ENCODE measurements at regions not wholly inside any gene's neighbourhood (a gene's known extent, or its start where the extent isn't known, plus 50 kb on each side); places are given as distances from the start of the nearest gene placed in this dataset.

DNA sequence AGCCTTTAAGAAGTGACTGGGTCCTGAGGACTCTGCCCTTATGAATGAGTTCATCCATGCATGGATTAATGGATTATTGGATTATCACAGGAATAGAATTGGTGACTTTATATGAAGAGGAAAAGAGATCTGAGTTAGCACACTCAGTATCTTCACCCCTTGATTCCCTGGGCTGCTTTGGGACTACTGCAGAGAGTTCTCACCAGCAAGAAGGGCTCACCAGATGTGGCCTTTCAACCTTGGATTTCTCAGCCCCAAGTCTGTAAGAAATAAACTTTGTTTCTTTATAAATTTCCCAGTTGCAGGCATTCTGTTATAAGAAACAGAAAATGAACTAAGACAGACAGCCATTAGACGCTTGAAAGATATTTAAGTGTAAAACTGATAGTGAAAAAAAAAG, 509.2 kb downstream of the FLRT2 start:
- Mint-ChIP-seq H3K36me3 (no peaks in the 10 kb centered on the region), H3K9me3 (peaks cover 2% of the 10 kb centered on the region), H3K4me3 (no peak overlapping the region), H3K27ac (no peak overlapping the region), H3K27me3 (no peaks in the 10 kb centered on the region), H3K4me1 (no peaks in the 10 kb centered on the region)
- no peak for ATAC-seq

DNA sequence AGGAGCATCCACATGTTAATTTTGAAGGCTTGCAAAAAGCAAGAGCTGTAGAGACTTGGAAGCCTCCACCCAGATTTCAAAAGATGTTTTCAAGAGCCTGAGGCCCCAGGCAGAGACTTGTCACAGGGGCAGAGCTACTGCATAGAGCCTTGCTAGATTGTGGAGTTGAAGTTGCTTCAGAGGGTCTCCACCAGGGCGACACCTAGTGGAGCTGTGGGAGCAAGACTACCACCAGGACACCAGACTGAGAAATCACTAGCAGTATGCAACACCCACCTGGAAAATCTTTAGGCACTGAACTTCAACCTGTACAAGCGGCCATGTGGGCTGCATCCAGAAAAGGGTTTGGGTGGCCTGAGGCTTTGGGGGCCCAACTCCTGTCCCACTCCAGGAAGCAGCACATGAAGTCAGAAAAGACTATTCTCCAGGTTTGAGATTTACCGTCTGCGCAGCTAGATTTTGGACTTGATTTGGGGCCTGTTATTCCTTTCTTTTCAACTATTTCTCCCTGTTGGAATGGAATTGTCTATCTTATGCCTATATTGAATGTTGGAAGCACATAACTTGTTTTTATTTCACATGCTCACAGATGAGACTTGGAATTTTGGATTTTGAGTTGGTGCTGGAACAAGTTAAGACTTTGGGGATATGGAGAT, 508.6 kb downstream of the FLRT2 start:
- Mint-ChIP-seq H3K27me3 (no peaks in the 10 kb centered on the region), H3K9me3 (peaks cover 2% of the 10 kb centered on the region), H3K27ac (no peak overlapping the region), H3K4me3 (no peak overlapping the region), H3K4me1 (no peaks in the 10 kb centered on the region), H3K36me3 (no peaks in the 10 kb centered on the region)
- ATAC-seq = peak; percentile 64

DNA sequence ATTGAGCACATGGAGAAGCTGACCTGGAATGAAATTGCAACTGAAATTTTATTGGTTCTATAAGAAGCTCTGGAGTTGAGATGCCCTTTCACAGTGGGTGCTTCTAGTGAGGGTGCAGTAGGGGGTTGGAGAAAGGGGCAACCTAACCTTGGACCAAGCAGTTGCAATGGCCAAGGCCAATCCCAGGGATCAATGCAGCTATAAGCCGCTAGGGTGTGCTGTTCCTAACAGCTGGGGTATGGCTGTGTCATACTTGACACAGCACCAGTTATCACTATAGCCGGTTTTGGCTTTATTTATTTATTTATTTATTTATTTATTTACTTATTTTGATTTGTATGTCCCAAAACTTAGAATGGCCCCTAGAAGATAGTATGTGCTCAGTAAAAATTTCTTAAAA, 505.9 kb downstream of the FLRT2 start:
- H3K27ac Mint-ChIP-seq = no peak overlapping the region
- ATAC-seq = no peak
- H3K36me3 Mint-ChIP-seq = no peaks in the 10 kb centered on the region
- no peaks in the 10 kb centered on the region for H3K9me3 Mint-ChIP-seq
- H3K4me1 Mint-ChIP-seq = no peaks in the 10 kb centered on the region
- H3K27me3 Mint-ChIP-seq = no peaks in the 10 kb centered on the region
- H3K4me3 Mint-ChIP-seq = no peak overlapping the region

DNA sequence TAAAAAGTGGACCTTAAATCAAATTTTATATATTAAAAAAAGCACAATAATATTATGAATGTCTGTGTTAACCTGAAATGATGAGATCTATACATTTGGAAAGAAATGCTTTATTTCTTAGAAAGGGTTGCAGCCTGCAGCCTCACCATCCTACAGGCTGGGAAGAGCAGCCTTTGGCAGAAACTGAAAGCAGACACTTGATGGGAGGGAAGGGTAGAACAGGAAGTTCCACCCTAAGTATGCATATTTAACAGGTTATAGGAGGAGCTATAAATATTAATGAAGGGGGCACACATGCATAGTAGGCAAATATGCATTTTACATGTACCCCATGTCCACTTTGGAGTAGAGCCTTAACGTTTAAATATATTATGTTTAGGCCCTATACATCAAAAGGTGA, 498.0 kb downstream of the FLRT2 start:
- Mint-ChIP-seq H3K27me3 (no peaks in the 10 kb centered on the region), H3K27ac (no peak overlapping the region), H3K9me3 (peaks cover 10% of the 10 kb centered on the region), H3K36me3 (no peaks in the 10 kb centered on the region), H3K4me1 (peaks cover 6% of the 10 kb centered on the region), H3K4me3 (no peak overlapping the region)
- no peak for ATAC-seq

DNA sequence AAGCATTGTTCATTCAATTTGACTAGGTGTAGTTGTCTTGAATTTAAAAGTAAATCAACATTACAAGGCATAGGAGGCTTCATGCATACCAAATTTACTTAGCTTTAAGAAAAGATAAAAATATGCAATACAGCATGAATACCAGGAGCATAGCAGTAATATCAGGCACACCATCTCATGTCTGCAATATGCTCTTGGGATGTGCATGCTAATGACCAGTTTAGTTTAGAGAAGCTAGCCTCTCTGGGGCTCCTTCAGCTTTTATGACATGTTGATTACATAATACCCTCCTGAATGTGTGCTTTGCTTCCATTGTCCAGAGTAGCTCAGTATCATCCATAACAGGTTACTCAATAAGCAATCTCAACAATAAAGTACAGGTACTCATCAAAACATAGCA, 497.2 kb downstream of the FLRT2 start:
- H3K27ac Mint-ChIP-seq = no peak overlapping the region
- no peak for ATAC-seq
- H3K9me3 Mint-ChIP-seq = peaks cover 10% of the 10 kb centered on the region
- H3K4me1 Mint-ChIP-seq = peaks cover 6% of the 10 kb centered on the region
- H3K27me3 Mint-ChIP-seq = no peaks in the 10 kb centered on the region
- no peaks in the 10 kb centered on the region for H3K36me3 Mint-ChIP-seq
- no peak overlapping the region for H3K4me3 Mint-ChIP-seq

DNA sequence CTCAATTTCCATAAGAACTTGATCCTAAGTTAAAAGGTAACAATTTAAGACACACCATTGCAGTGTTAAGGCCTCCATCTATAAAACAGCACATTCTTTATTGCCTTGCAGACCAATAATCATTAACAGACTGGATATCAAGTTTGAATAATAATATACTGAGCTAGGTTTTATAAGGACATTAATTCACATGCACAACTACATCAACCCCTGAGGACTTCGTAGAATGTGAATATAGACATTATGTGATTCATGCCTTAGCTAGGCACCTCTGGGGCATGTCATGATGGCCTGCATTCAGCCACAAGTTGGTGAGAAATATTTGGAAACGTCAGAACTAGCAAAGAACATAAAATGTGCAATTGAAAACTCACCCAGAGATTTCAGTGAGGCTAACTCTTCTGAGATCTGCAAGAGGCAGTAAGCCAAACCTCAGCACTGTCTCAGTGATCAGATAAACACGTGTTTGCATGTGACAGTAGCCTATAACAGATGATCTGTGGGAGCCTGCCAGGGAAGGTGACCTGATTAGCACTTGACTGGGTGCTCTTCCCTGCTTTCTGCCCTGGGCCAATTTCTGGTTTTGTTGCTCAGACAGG, 492.2 kb downstream of the FLRT2 start:
- no peak for ATAC-seq
- peaks cover 4% of the 10 kb centered on the region for H3K9me3 Mint-ChIP-seq
- no peaks in the 10 kb centered on the region for H3K36me3 Mint-ChIP-seq
- no peaks in the 10 kb centered on the region for H3K27me3 Mint-ChIP-seq
- no peak overlapping the region for H3K4me3 Mint-ChIP-seq
- H3K4me1 Mint-ChIP-seq = no peaks in the 10 kb centered on the region
- H3K27ac Mint-ChIP-seq = no peak overlapping the region

DNA sequence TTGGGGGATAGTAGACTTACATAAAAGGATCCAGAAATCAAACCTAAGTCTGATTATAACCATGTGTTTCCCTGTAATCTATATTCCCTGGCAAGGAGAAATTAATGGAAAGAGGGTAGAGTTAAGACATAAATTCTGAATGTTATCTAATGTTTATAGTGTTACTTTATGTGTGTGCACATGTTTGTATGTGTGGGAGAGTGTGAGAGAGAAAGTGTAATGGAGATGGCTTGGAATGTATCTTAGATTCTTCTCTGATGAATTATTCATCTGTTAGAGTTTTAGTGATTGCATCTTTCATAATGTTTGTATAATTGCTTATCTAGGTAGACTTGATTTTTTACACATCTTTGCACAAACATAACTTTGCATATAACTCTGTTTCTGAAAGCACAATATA, 490.9 kb downstream of the FLRT2 start:
- no peak overlapping the region for H3K4me3 Mint-ChIP-seq
- no peak overlapping the region for H3K27ac Mint-ChIP-seq
- no peaks in the 10 kb centered on the region for H3K36me3 Mint-ChIP-seq
- H3K4me1 Mint-ChIP-seq = no peaks in the 10 kb centered on the region
- H3K9me3 Mint-ChIP-seq = peaks cover 4% of the 10 kb centered on the region
- H3K27me3 Mint-ChIP-seq = no peaks in the 10 kb centered on the region
- no peak for ATAC-seq

DNA sequence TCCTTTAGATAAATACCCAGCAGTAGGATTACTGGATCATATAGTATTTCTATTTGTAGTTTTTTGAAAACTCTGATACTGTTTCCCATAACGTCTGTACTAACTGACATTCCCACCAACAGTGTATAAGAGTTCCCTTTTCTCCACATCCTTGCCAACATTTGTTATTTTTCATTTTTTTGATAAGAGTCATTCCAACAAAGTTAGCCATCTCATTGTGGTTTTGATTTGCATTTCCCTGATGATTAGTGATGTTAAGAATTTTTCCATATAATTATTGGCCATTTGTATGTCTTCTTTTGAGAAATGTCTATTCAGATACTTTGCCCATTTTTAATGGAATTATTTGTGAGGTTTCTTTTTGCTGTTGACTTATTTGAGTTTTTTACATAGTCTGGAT, 486.0 kb downstream of the FLRT2 start:
- Mint-ChIP-seq H3K27me3 (no peaks in the 10 kb centered on the region), H3K9me3 (no peaks in the 10 kb centered on the region), H3K4me3 (no peak overlapping the region), H3K27ac (no peak overlapping the region), H3K4me1 (no peaks in the 10 kb centered on the region), H3K36me3 (no peaks in the 10 kb centered on the region)
- ATAC-seq = no peak

DNA sequence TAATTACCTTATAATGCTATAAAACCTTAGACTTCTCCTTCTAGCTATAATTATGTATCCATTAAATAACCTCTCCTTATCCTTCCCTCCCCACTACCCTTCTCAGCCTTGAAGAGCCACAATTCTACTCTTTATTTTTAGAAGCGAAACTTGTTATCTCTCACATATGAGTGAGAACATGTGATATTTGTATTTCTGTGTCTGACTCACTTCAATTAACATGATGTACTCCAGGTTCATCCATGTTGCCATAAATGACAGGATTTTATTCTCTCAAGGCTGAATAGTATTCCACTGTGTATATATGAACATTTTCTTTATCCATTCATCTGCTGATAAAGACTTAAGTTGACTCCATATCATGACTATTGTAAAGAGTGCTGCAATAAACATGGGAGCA, 485.6 kb downstream of the FLRT2 start:
- no peaks in the 10 kb centered on the region for H3K9me3 Mint-ChIP-seq
- no peak overlapping the region for H3K4me3 Mint-ChIP-seq
- no peaks in the 10 kb centered on the region for H3K36me3 Mint-ChIP-seq
- no peak for ATAC-seq
- H3K4me1 Mint-ChIP-seq = no peaks in the 10 kb centered on the region
- no peaks in the 10 kb centered on the region for H3K27me3 Mint-ChIP-seq
- H3K27ac Mint-ChIP-seq = no peak overlapping the region

DNA sequence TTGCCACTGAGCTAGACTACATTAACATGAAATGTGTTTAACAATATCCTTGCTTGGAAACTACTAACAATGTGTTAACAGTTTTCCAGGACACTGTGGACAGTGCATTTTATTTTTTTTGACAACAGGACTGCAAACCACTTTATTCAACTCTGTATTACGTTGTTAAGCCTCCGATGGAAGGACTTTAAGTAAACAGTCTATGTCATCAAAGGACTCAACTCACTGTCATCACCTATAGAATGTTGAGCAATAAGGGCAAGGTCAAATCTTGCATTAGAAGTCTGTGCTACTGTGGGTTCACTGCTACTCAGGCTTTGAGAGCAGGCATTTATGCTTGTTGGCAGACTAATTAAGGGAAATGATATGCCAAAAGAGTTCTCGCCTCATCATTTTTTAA, 483.7 kb downstream of the FLRT2 start:
- H3K27ac Mint-ChIP-seq = no peak overlapping the region
- H3K27me3 Mint-ChIP-seq = no peaks in the 10 kb centered on the region
- H3K9me3 Mint-ChIP-seq = no peaks in the 10 kb centered on the region
- H3K4me3 Mint-ChIP-seq = no peak overlapping the region
- no peak for ATAC-seq
- no peaks in the 10 kb centered on the region for H3K4me1 Mint-ChIP-seq
- no peaks in the 10 kb centered on the region for H3K36me3 Mint-ChIP-seq

DNA sequence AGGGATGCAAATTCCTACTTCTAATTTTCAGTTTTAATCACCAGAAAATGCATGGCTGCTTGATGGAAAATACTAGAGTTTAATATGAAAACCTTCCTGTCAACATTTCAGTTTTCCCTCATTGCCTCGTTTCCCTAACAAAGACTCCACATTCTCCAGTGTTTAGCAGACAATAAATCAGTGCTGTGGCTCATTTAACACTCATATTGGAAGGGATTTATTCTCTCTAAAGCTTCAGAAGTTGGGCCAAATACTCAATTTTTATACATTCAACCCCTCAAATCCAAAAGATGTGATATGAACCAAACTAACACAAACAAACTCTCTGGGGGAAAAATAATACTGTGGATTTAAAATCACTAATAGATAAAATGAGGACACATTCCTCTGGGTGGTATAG, 482.5 kb downstream of the FLRT2 start:
- Mint-ChIP-seq H3K27ac (no peak overlapping the region), H3K4me1 (no peaks in the 10 kb centered on the region), H3K9me3 (no peaks in the 10 kb centered on the region), H3K36me3 (no peaks in the 10 kb centered on the region), H3K27me3 (no peaks in the 10 kb centered on the region), H3K4me3 (no peak overlapping the region)
- no peak for ATAC-seq

DNA sequence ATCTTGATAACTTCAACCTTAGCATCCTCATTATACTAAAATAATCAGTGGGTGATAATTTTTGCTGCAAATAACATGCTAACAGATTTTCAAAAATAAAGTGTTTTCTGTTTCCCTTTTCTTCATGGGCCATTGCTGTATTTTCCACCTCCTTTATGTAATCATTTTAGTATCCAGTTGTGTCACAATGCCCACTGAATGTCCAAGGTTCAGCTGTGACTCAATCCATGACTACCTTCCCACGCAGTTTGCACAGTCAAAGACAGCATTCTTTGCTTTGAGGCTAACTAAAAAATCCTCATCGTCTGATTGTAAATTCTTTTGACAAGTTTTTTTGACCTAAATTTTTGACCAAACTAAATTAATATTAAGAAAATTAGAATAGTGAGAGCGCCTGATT, 474.1 kb downstream of the FLRT2 start:
- Mint-ChIP-seq H3K27ac (no peak overlapping the region), H3K4me3 (no peak overlapping the region), H3K36me3 (peaks cover 6% of the 10 kb centered on the region), H3K4me1 (no peaks in the 10 kb centered on the region), H3K27me3 (no peaks in the 10 kb centered on the region), H3K9me3 (peaks cover 2% of the 10 kb centered on the region)
- ATAC-seq = no peak

DNA sequence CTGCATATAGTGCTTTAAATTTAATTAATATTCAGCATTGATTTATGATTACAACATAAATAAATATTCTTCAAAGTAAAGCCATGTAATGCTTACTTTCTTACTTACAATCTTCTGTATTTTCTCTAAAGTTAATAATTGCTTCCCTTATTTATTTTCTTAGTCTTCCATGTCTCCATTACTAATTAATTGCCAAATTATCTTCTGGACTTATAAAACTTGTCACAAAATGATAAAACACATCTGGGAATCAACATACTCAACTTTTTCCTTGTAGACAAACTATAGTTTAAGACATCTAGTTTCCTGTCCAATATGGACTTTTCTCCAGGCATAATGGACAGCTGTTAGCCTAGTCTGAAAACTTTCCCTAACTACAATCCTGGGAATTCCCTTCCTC, 466.6 kb downstream of the FLRT2 start:
- Mint-ChIP-seq H3K27ac (no peak overlapping the region), H3K36me3 (no peaks in the 10 kb centered on the region), H3K4me3 (no peak overlapping the region), H3K27me3 (no peaks in the 10 kb centered on the region), H3K9me3 (peaks cover 2% of the 10 kb centered on the region), H3K4me1 (no peaks in the 10 kb centered on the region)
- ATAC-seq = no peak

DNA sequence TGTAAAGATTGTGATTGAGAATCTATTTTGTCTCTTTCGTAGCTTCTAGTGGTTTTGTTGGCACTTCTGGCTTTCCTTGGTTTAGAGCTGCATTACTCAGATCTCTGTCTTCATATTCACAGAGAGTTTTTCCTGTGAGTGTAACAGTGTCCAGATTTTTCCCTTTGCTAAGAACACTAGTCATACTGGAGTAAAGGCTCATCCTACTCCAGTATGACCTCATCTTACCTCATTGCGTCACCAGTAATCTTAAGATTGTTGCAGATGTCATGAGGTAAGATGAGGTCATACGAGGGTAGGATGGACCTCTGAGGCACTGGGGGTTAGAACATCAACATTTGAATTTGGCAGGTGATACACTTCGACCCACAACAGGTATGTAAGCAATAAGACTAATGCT, 461.2 kb downstream of the FLRT2 start:
- Mint-ChIP-seq H3K27ac (no peak overlapping the region), H3K36me3 (peaks cover 17% of the 10 kb centered on the region), H3K4me3 (no peak overlapping the region), H3K9me3 (peaks cover 3% of the 10 kb centered on the region), H3K27me3 (no peaks in the 10 kb centered on the region), H3K4me1 (no peaks in the 10 kb centered on the region)
- no peak for ATAC-seq

DNA sequence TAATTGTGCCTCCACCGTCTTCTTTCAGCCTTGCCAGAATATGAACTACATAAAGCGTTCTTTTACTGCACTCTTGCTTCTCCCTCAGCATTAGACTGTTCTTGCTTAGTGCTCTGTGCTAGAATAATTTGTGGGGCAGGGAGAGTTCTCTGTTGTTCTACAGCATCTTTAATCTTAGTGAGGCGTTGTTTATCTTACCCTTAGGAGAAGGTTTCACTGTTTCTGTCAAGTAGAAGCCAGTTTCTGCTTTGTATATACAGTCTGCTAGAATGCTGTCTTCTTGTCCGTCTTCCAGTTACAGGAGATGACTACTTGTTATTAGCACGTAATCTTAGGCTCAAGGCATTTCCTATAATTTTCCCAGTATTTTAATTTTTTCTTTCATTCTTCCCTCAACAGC, 458.0 kb downstream of the FLRT2 start:
- H3K27me3 Mint-ChIP-seq = no peaks in the 10 kb centered on the region
- H3K4me1 Mint-ChIP-seq = no peaks in the 10 kb centered on the region
- H3K27ac Mint-ChIP-seq = no peak overlapping the region
- no peak for ATAC-seq
- H3K4me3 Mint-ChIP-seq = no peak overlapping the region
- H3K9me3 Mint-ChIP-seq = peaks cover 3% of the 10 kb centered on the region
- H3K36me3 Mint-ChIP-seq = peaks cover 25% of the 10 kb centered on the region

DNA sequence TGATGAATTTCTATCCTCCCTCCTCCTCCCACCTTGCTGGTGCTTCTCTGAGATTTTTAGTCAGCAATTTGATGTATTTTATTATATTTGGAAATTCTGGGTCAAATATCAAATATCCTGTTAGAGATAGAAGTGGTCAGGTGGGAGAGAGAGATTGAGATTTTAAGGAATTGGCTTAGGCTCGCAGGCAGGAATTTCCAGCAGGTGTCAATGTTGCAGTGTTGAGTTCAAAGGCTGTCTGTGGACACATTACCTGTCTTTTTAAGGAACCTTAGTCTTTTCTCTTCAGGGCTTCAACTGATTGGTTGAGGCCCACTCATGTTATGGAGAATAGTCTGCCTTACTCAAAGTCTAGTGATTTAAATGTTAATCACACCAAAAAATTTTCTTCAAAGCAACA, 457.3 kb downstream of the FLRT2 start:
- Mint-ChIP-seq H3K4me3 (no peak overlapping the region), H3K4me1 (no peaks in the 10 kb centered on the region), H3K9me3 (peaks cover 3% of the 10 kb centered on the region), H3K36me3 (peaks cover 27% of the 10 kb centered on the region), H3K27me3 (no peaks in the 10 kb centered on the region), H3K27ac (no peak overlapping the region)
- no peak for ATAC-seq

Measured in stimulated activated memory B cell treated with anti-CD40 and anti-IgM and Interleukin-4, amounts not matched to agents 10 μg/mL and 1 μg/mL and 100 μg/mL, for 72 hours (primary cell).